Stomach (tissue), 8 donors: ENCODE measurements at regions not wholly inside any gene's neighbourhood (a gene's known extent, or its start where the extent isn't known, plus 50 kb on each side); places are given as distances from the start of the nearest gene placed in this dataset.

Experiments
- DNase-seq, 2 donors: peaks; one replicate each; pipeline versions ENCODE4 v3.0.0 to v3.0.0-alpha.2; 2013 to 2019
- H3K27ac ChIP-seq, 5 donors: fragments of 200-600 bp in 4 of 5; sonication (generic) in 4 of 5; one replicate each; pipeline ENCODE4 v1.5.1; 2013 to 2019; ENCODE audit warnings: mild to moderate bottlenecking in 1 of 5, moderate library complexity in 1 of 5
- H3K27me3 ChIP-seq, 3 donors: fragments of 200-600 bp; sonication (generic); one replicate each; pipeline ENCODE4 v1.5.1; 2017 to 2019; ENCODE audit warnings: mixed run types in 1 of 3
- H3K36me3 ChIP-seq, 4 donors: fragments of 200-600 bp; sonication (generic); 1 replicate in 3 of 4; 2 replicates in 1 of 4; pipeline ENCODE4 v1.5.1; 2016 to 2019
- H3K4me1 ChIP-seq, 4 donors: fragments of 200-600 bp; sonication (generic); one replicate each; pipeline ENCODE4 v1.5.1; 2016 to 2019
- H3K4me3 ChIP-seq, 4 donors: fragments of 200-600 bp; sonication (generic) in 3 of 4; one replicate each; pipeline ENCODE4 v1.5.1; 2016 to 2019; ENCODE audit warnings: mild to moderate bottlenecking in 1 of 4
- H3K9me3 ChIP-seq, 4 donors: fragments of 200-600 bp; sonication (generic); one replicate each; pipeline ENCODE4 v1.5.1; 2016 to 2019
- CTCF ChIP-seq, 7 experiments: fragments of 450-650 bp in 4 of 7; fragments of 200-600 bp in 3 of 7; sonication (generic) in 3 of 7; IDR thresholded peaks; one replicate each; pipeline ENCODE4 v1.5.1; 2016 to 2019; ENCODE audit warnings: antibody characterized with exemption in 7 of 7, control low read depth in 2 of 7, mild to moderate bottlenecking in 1 of 7
- EP300 ChIP-seq: sonication (generic); formaldehyde crosslinking; IDR thresholded peaks from one replicate; pipeline ENCODE4 v1.6.1; 2017; ENCODE audit warnings: antibody characterized with exemption
- POLR2A ChIP-seq, 4 donors: fragments of 450-650 bp; IDR thresholded peaks; one replicate each; pipeline ENCODE4 v1.6.1; 2016; ENCODE audit warnings: antibody characterized with exemption in 4 of 4, control low read depth in 2 of 4, mild to moderate bottlenecking in 1 of 4, moderate library complexity in 1 of 4
- POLR2AphosphoS5 ChIP-seq, 3 donors: sonication (generic); formaldehyde crosslinking; IDR thresholded peaks; one replicate each; pipeline ENCODE4 v1.6.1; 2016; ENCODE audit warnings: antibody characterized with exemption in 3 of 3
- WGBS, 5 donors: extraction: QIAGEN DNeasy Blood & Tissue Kit in 3 of 5; methylation state at CpG; one replicate each; pipeline versions ENCODE4 v1.1.5 to v1.1.7; 2013 to 2018; 5-methylcytosine and 5-hydroxymethylcytosine counted together
- intact Hi-C: fragments of 100-400 bp; cut with DNase I; formaldehyde crosslinking; loops from one replicate; pipeline ENCODE4 v1.15.1; 2023; ENCODE audit warnings: low total_unique reads
- donor health status: healthy with polysubstance abuse.
- donor health status: Bipolar disorder and iron deficiency.
- donor health status: healthy.

- H3K36me3 ChIP-seq: no peaks in the 10 kb centered on the region
- DNase-seq: no peak
- H3K27me3 ChIP-seq: no peaks in the 10 kb centered on the region
- no peaks in the 10 kb centered on the region for H3K9me3 ChIP-seq
- 58 to 80% (median 68%) methylated on average over 4 of the region's 4 CpGs for WGBS, 5 donors
- H3K4me1 ChIP-seq: no peaks in the 10 kb centered on the region
- TF ChIP-seq POLR2AphosphoS5 (IDR thresholded peaks at IDR 0.05): no peak
- TF ChIP-seq POLR2A (IDR thresholded peaks at IDR 0.05): no peak
- TF ChIP-seq CTCF (IDR thresholded peaks at IDR 0.05): no peak
- TF ChIP-seq EP300: no peak
- H3K27ac ChIP-seq: no peak overlapping the region
- intact Hi-C loops: no loop called here
- H3K4me3 ChIP-seq: no peak overlapping the region
These were observed 73.8 kb upstream of the TBX3 start for GRCh38 chr12:114757684-114758325.

- no peak for DNase-seq
- H3K27me3 ChIP-seq: no peaks in the 10 kb centered on the region
- H3K9me3 ChIP-seq: no peaks in the 10 kb centered on the region
- 78 to 86% (median 83%) methylated on average over 8 of the region's 8 CpGs for WGBS, 5 donors
- no peaks in the 10 kb centered on the region for H3K36me3 ChIP-seq
- intact Hi-C loops: no loop called here
- no peak overlapping the region for H3K4me3 ChIP-seq
- no peak overlapping the region for H3K27ac ChIP-seq
- H3K4me1 ChIP-seq: peaks cover 0 to 20% (median 3%) of the 10 kb centered on the region in 4 donors
- TF ChIP-seq CTCF (IDR thresholded peaks at IDR 0.05): no peak
- no peak for TF ChIP-seq EP300
- TF ChIP-seq POLR2AphosphoS5 (IDR thresholded peaks at IDR 0.05): no peak
- no peak for TF ChIP-seq POLR2A (IDR thresholded peaks at IDR 0.05)
These were observed 68.2 kb upstream of the TBX3 start for GRCh38 chr12:114752217-114752616.

GRCh38 chr12:114751712-114752111 is 67.7 kb upstream of the TBX3 start:
- Histone ChIP-seq H3K27me3 (no peaks in the 10 kb centered on the region), H3K4me1 (peaks cover 0 to 25% (median 3%) of the 10 kb centered on the region in 4 donors), H3K36me3 (no peaks in the 10 kb centered on the region), H3K4me3 (no peak overlapping the region), H3K9me3 (no peaks in the 10 kb centered on the region), H3K27ac (no peak overlapping the region)
- intact Hi-C loops: no loop called here
- no peak for TF ChIP-seq CTCF (IDR thresholded peaks at IDR 0.05)
- TF ChIP-seq EP300: no peak
- TF ChIP-seq POLR2AphosphoS5 (IDR thresholded peaks at IDR 0.05): no peak
- TF ChIP-seq POLR2A (IDR thresholded peaks at IDR 0.05): no peak
- 62 to 89% (median 79%) methylated on average over 2 of the region's 2 CpGs for WGBS, 5 donors
- DNase-seq: no peak

GRCh38 chr12:114750917-114751316 is 66.9 kb upstream of the TBX3 start:
- intact Hi-C loops: no loop called here
- Histone ChIP-seq H3K4me1 (peaks cover 0 to 26% (median 3%) of the 10 kb centered on the region in 4 donors), H3K9me3 (no peaks in the 10 kb centered on the region), H3K36me3 (no peaks in the 10 kb centered on the region), H3K27me3 (no peaks in the 10 kb centered on the region), H3K4me3 (no peak overlapping the region), H3K27ac (no peak overlapping the region)
- DNase-seq: no peak
- TF ChIP-seq CTCF (IDR thresholded peaks at IDR 0.05) (no peak), EP300 (no peak), POLR2AphosphoS5 (IDR thresholded peaks at IDR 0.05) (no peak), POLR2A (IDR thresholded peaks at IDR 0.05) (no peak)
- WGBS, 5 donors: 80 to 90% (median 87%) methylated on average over 11 of the region's 11 CpGs
